SW480 (cell line): ENCODE measurements at regions not wholly inside any gene's neighbourhood (a gene's known extent, or its start where the extent isn't known, plus 50 kb on each side); places are given as distances from the start of the nearest gene placed in this dataset.
"Not testable (repeated sequence)": the region's sequence is repeated elsewhere in the genome, so short reads cannot be mapped to it uniquely, and the experiment has no call there.

Experiments
- DNase-seq: peaks from one replicate; pipeline ENCODE4 v3.0.0-alpha.2; 2016; ENCODE audit warnings: low spot score

DNA sequence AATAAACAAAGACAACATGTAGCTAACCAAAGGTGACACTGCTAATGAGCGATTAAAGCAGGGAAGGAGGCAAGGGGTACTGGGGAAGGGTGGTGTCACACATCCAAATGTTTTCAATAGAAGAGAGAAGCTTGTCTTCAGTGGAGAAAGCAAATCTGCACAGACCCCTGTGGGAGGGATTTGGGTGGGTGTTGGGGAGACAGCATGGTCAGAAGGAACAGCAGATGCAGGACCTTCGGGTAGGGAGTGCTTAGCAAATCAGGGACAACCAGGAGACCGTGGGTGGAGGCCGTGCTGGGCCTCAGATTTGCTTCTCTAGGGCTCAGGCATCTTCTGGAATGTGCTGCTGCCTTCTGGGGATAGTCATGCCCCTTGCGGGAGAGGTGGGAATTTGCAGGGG, 185.3 kb upstream of the RAB6C start:
- DNase-seq, result no peak

DNA sequence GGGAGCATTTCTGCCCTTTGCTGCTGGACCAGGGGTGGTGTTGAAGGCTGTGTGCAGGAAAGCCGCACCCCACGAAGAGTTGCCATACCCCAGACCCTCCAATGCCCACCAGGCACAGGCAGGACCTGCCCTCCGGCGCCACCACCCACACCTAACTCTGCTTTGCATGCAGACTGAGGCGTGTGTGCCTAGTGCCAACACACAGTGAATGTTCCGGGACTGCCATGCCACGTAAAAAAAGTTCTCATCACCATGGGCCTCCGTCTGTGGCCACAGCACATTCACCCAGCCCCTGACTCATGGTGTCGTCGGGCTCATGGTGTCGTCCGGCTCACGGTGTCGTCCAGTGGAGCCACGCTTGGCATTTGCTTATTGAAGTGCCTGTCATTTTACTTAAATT, 184.9 kb upstream of the RAB6C start:
- DNase-seq, result no peak

DNA sequence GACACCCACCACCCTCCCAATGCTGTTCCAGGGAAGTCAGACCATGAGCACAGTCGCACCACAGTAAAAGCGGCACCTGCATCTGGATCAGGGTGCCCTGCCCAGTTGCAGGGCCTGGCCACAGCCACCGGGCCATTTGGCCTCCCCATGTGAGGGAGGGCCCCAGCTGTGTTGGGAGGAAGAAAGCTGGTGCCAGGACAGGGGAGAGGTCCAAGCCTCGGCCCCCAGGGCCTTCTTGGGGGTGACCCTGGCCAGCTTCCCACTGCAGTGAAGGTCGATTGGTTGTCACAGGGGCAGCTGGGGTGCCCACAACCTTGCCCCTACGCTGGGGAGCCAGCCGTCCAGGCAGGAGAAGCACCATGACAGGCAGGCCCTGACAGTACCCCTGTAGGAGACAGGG, 183.2 kb upstream of the RAB6C start:
- DNase-seq, result no peak

DNA sequence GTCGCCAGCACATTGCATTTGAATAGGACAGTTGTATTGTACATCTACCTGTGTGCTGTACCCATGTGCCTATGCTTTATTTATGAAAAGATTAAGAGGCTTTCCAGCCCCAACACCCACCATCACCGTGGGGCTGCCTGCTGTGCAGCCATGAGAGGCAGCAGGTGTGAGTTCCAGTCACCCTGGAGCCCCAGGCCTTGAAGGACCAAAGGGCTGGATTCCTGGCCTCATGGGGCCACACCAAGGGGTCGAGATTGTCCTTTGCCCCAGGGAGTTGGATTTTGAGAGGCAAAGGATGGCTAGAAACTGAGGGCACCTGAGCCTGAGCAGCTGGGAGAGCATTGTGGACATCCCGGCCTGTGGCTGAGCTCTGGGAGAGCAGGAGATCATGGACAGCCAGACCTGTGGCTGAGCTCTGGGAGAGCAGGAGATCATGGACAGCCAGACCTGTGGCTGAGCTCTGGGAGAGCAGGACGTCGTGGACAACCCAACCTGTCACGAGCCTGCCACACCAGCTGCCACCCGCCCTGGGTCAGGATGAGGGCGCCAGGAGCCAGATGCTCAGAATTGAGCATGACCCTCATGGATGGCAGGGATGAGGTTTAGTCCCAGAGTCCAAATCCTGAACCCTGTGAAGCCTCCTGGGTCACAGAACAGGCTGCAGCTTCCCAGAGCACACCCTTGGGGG, 182.5 kb upstream of the RAB6C start:
- DNase-seq, result no peak

DNA sequence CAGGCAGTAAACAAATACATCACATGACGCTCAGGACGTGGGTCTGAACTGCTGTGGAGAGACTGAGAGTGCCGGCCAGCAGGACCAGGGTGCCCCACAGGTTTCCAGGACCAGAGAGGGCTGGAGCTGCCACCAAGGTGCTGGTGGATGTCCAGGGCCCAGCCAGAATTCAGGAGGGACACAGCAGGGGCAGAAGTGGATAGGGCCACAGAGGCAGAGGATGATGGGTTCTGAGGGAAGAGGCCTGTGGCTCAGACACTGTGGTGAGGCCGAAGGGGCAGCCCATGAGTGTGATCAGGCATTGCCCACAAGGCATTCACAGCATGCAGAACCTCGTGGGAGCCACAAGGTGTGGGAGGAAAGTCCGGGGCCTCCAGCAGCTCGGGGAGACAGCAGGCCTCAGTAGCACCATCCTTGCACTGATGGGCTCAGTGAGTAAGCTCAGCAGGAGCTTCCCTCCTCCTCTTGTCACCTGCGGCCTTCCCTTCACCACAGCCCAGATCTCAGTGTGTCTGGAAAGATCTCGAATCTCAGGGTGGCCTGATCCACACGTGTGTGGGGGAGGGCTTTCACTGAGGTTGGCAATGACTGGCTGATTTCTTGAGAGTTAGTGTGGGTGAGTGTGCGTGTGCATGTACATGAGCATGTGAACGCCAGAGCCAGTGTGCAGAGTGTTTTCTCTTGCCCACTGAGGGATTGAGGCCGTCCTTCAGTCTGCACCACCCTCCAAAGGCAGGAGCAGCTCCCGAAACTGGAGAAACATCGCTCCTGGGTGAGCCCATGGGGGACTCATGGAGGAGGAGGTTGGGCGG, 181.8 kb upstream of the RAB6C start:
- no peak for DNase-seq

- DNase-seq, result no peak
These were observed 181.2 kb upstream of the RAB6C start for GRCh38 chr2:129798301-129798581.

- no peak for DNase-seq
These were observed 180.8 kb upstream of the RAB6C start for GRCh38 chr2:129798626-129799025.

DNA sequence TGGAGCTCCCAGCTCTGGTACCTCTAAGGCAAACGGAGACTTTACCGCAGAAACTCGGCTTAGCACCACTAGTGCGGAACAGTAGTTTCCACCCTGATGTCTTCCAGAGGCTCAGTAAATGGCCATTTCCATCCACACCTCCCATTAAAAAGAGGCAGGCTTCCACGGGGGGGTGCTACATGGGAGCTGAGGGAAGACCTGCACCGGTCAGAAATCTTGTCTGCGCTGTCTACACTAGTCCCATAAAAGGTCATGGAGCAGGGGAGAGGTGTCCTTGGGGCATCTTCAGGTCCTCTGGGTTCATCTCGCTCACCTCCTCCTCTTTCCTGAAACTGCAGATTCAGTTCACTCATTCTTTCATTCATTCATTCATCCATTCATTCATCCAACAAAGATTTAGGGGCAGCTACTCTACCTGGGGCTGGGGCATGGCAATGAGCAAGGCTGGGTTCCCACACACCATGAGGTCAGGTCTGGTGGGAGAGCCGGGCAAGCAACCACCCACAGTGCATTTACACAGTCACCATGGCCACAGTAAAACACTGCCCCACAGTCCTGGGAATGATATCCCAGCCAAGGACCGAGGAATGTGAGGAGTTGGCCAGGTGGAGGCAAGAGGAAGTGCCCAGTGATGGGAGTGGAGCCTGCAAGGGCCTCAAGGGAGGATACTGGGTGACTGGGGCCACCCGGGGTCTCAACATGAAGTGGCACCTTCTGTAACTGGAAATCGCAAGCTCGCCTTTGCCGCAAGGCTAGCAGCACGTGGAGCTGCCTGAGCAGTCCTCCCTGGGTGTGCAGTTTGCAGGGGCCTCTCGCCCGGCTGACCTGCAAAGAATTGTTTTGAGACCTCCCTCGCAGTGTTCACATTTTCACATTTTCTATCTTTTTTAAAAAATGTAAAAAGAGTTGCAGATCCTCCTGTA, 180.2 kb upstream of the RAB6C start:
- peak; percentile 76 for DNase-seq

DNA sequence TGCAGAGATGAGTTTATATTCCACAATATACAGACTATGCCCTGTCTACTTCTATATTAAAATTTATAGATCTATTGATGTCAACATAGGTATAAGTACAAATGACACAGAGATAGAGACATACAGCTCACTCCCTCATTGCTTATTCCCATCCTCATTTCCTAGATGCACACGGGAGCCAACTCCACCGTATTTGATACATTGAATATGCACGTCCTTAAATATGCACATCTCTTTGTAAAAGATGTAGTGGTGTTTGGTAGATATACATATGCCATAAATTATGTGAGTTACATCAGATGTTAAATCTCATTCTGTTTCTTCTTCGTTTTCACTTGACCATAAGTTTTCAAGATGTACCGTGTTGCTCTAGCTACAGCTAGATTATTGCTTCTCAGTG, 179.2 kb upstream of the RAB6C start:
- DNase-seq, result no peak

- DNase-seq, result no peak
These were observed 178.8 kb upstream of the RAB6C start for GRCh38 chr2:129800686-129801085.

GRCh38 chr2:129801575-129801974, 177.9 kb upstream of the RAB6C start:
- no peak for DNase-seq

DNA sequence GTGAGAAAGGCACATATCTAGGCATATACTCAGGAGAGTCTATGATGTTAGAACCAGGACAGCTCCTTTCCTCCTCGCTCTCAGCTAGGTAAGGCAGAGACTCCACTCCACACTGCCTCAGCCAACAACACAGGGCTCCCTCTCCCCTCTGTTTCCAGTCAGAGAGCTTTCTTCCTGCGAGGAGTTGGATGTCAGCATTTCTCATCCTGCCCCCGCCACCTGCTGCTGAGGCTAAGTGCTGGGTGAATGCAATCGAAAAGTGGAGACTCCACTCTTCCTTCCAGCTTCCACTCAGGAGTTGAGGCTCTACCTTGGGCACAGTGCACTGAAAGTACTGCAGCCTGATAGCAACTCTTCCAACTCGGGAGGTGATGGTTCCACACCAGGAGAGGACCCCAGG, 177.2 kb upstream of the RAB6C start:
- DNase-seq, result no peak

GRCh38 chr2:129803032-129803431, 176.4 kb upstream of the RAB6C start:
- DNase-seq, result no peak

DNA sequence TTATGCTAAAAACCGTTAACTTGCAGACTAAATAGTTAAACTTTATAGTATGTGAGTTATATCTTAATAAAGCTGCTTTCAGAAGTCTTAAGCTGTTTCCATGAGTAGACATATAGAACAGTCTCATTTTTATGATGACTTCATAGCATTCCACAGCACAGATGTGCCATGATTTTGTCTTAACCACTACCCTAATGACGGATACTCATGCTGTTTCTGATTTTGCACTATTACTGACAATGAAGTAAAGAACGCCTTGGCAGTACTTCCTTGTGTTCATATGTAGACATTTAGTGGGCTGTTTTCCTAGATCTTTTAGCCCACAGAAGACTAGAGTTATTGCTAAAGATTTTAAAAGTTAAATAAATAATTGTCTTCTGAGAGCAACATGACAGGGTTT, 175.6 kb upstream of the RAB6C start:
- DNase-seq, result no peak

- DNase-seq, result no peak
These were observed 173.6 kb upstream of the RAB6C start for GRCh38 chr2:129805899-129806298.

DNA sequence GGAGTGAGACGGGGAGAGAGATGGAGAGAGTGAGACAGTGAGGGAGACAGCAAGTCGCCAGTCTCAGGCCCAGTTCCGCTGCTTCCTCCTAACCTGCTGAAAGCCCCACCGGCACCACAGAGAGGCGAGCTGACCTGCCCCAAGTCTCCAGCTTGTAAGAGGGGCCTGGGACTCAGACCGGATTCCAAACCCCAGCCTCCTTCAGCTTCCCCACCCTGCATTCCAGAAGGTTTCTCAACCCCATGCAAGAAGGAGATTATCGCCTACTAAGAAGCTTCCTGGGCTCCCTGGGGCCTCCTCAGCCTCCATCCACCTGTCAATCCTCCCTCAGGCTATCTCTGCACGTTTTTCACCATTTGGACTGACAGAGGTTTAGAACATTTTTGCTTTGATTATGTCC, 173.1 kb upstream of the RAB6C start:
- DNase-seq, result no peak

GRCh38 chr2:129806990-129807389, 172.5 kb upstream of the RAB6C start:
- peak; percentile 79 for DNase-seq

GRCh38 chr2:129807642-129808338, 171.7 kb upstream of the RAB6C start:
- DNase-seq, result not testable (repeated sequence)

GRCh38 chr2:129810521-129810920, 168.9 kb upstream of the RAB6C start:
- DNase-seq, result peak; percentile 98

DNA sequence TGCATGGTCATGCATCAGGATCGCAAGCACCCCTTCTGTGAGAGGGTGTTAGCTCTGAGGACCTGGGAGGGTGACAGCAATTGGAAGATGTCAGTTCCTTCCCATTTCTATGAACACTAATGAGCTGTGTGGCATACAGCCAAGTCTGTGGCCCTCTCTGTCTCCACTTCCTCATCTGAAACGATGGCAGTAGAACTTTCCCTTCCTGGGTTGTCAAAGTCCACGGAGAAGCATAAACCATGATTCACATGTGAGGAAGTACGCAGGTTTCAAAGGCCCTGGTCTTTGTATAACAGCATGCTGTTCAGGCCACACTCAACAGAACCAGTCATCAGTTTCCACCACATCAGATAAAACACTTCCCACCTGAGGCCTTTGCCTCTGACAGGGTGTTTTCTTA, 167.4 kb upstream of the RAB6C start:
- peak; percentile 98 for DNase-seq

GRCh38 chr2:129812654-129813053, 166.8 kb upstream of the RAB6C start:
- DNase-seq, result peak; percentile 95

GRCh38 chr2:129813404-129813803, 166.1 kb upstream of the RAB6C start:
- peak; percentile 81 for DNase-seq
